Caco-2 (cell line): ENCODE measurements at regions not wholly inside any gene's neighbourhood (a gene's known extent, or its start where the extent isn't known, plus 50 kb on each side); places are given as distances from the start of the nearest gene placed in this dataset.

Source experiments
- BruUV-seq: library from RNA; stranded (reverse); fragments of 400-500 nt; replicated peaks from 2 replicates; lab custom pipeline; 2021; lab: Mats Ljungman, UMichigan
- CTCF ChIA-PET: fragments of 300-600 bp; sonication (Branson Sonifier 250); formaldehyde crosslinking; loops from one replicate; lab custom pipeline; 2022; ENCODE audit warnings: antibody characterized with exemption; lab: Charles Lee
- POLR2A ChIA-PET: fragments of 300-600 bp; sonication (Branson Sonifier 250); formaldehyde crosslinking; loops from one replicate; lab custom pipeline; 2022; ENCODE audit warnings: antibody characterized with exemption; lab: Charles Lee
- DNase-seq, 2 experiments: peaks; one replicate each; pipeline versions ENCODE4 v3.0.0 to v3.0.0-alpha.2; 2020 to 2022
- H3K27me3 ChIP-seq: replicated peaks from 2 replicates; pipeline ENCODE4 v1.6.0; 2011; ENCODE audit warnings: low read length; ENCODE audit not compliant: control insufficient read depth, insufficient read depth
- H3K36me3 ChIP-seq: 2 replicates; pipeline ENCODE4 v1.5.1; 2011; ENCODE audit warnings: low read length; ENCODE audit not compliant: control insufficient read depth, insufficient read depth
- H3K4me1 ChIP-seq: fragments of 250-450 bp; sonication (Bioruptor Pico); 2 replicates; pipeline ENCODE4 v1.5.1; 2020; ENCODE audit warnings: mild to moderate bottlenecking
- H3K4me3 ChIP-seq: 2 replicates; pipeline ENCODE4 v1.5.1; 2011; ENCODE audit warnings: low read depth, mild to moderate bottlenecking, control low read depth, low read length
- H3K9me3 ChIP-seq: fragments of 250-450 bp; sonication (Bioruptor Pico); 2 replicates; pipeline ENCODE4 v1.5.1; 2020; ENCODE audit warnings: mild to moderate bottlenecking, moderate library complexity
- H3K27ac Mint-ChIP-seq: one replicate; pipeline ENCODE4 v1.8.0; 2022; ENCODE audit warnings: mixed read lengths; ENCODE audit not compliant: unreplicated experiment
- H3K27me3 Mint-ChIP-seq: one replicate; pipeline ENCODE4 v1.8.0; 2022; ENCODE audit warnings: mixed read lengths; ENCODE audit not compliant: insufficient read depth, unreplicated experiment
- H3K36me3 Mint-ChIP-seq: one replicate; pipeline ENCODE4 v1.8.0; 2022; ENCODE audit warnings: mild to moderate bottlenecking, mixed read lengths; ENCODE audit not compliant: insufficient read depth, unreplicated experiment
- H3K4me1 Mint-ChIP-seq: one replicate; pipeline ENCODE4 v1.8.0; 2022; ENCODE audit warnings: low read depth, mixed read lengths; ENCODE audit not compliant: unreplicated experiment
- H3K4me3 Mint-ChIP-seq: one replicate; pipeline ENCODE4 v1.8.0; 2022; ENCODE audit warnings: mild to moderate bottlenecking, moderate library complexity, mixed read lengths; ENCODE audit not compliant: unreplicated experiment
- H3K9me3 Mint-ChIP-seq: one replicate; pipeline ENCODE4 v1.8.0; 2022; ENCODE audit warnings: mixed read lengths; ENCODE audit not compliant: unreplicated experiment
- CTCF ChIP-seq, 2 experiments: fragments of 200-600 bp in 1 of 2; IDR thresholded peaks; 1 replicate in 1 of 2; 2 replicates in 1 of 2; pipeline versions ENCODE4 v1.5.1 to v1.8.0; 2011 to 2022; ENCODE audit warnings: antibody characterized with exemption in 1 of 2, control low read depth in 1 of 2, inconsistent platforms in 1 of 2, low read depth in 1 of 2, low read length in 1 of 2, mild to moderate bottlenecking in 1 of 2, moderate library complexity in 1 of 2; ENCODE audit not compliant: insufficient read depth in 1 of 2, severe bottlenecking in 1 of 2, unreplicated experiment in 1 of 2
- intact Hi-C: fragments of 100-400 bp; cut with micrococcal nuclease; formaldehyde crosslinking; loops from one replicate; pipeline ENCODE4 v1.10.0; 2022; ENCODE audit not compliant: unreplicated experiment

GRCh38 chr7:142569851-142570250 is 179.4 kb upstream of the PRSS1 start:
- Histone ChIP-seq H3K4me1 (no peaks in the 10 kb centered on the region), H3K27me3 (no peaks in the 10 kb centered on the region), H3K36me3 (no peaks in the 10 kb centered on the region), H3K4me3 (no peak overlapping the region), H3K9me3 (no peaks in the 10 kb centered on the region)
- Mint-ChIP-seq H3K4me1 (no peaks in the 10 kb centered on the region), H3K36me3 (no peaks in the 10 kb centered on the region), H3K9me3 (peaks cover 10% of the 10 kb centered on the region), H3K27me3 (peaks cover 11% of the 10 kb centered on the region), H3K27ac (no peak overlapping the region), H3K4me3 (no peak overlapping the region)
- CTCF ChIA-PET: interaction anchor here (1.0 to 1.2 kb wide), 2 partner anchors 13 to 18 kb away, joined by 4 to 5 read pairs; no protein-coding TSS in a partner anchor
- no TSS peak for BruUV-seq
- no peak for DNase-seq
- no peak for TF ChIP-seq CTCF (IDR thresholded peaks at IDR 0.05; ENCODE audit: insufficient read depth in 1 of 2, low read depth in 1 of 2, low read length in 1 of 2, severe bottlenecking in 1 of 2, unreplicated experiment in 1 of 2)
- POLR2A ChIA-PET: no interaction called here
- intact Hi-C loops: no loop called here

GRCh38 chr7:142568435-142569097 is 180.7 kb upstream of the PRSS1 start:
- no peaks in the 10 kb centered on the region for H3K36me3 ChIP-seq
- no peaks in the 10 kb centered on the region for H3K4me1 Mint-ChIP-seq
- DNase-seq: no peak
- H3K9me3 ChIP-seq: no peaks in the 10 kb centered on the region
- H3K9me3 Mint-ChIP-seq: no peaks in the 10 kb centered on the region
- H3K4me1 ChIP-seq: no peaks in the 10 kb centered on the region
- ChIA-PET CTCF (interaction anchor here (0.7 kb wide), 1 partner anchor 105 kb away, joined by 4 read pairs; no protein-coding TSS in a partner anchor), POLR2A (no interaction called here)
- H3K4me3 Mint-ChIP-seq: no peak overlapping the region
- no peaks in the 10 kb centered on the region for H3K36me3 Mint-ChIP-seq
- intact Hi-C loops: no loop called here
- BruUV-seq: no TSS peak
- no peak overlapping the region for H3K27ac Mint-ChIP-seq
- H3K27me3 ChIP-seq: no peaks in the 10 kb centered on the region
- H3K4me3 ChIP-seq: no peak overlapping the region
- no peak for TF ChIP-seq CTCF (IDR thresholded peaks at IDR 0.05; ENCODE audit: insufficient read depth in 1 of 2, low read depth in 1 of 2, low read length in 1 of 2, severe bottlenecking in 1 of 2, unreplicated experiment in 1 of 2)
- peaks cover 13% of the 10 kb centered on the region for H3K27me3 Mint-ChIP-seq

- no peaks in the 10 kb centered on the region for H3K9me3 ChIP-seq
- POLR2A ChIA-PET: no interaction called here
- intact Hi-C loops: no loop called here
- no peak overlapping the region for H3K27ac Mint-ChIP-seq
- no peaks in the 10 kb centered on the region for H3K9me3 Mint-ChIP-seq
- CTCF ChIA-PET: no interaction called here
- H3K36me3 Mint-ChIP-seq: no peaks in the 10 kb centered on the region
- no peaks in the 10 kb centered on the region for H3K27me3 ChIP-seq
- no peaks in the 10 kb centered on the region for H3K4me1 Mint-ChIP-seq
- no peak for TF ChIP-seq CTCF (IDR thresholded peaks at IDR 0.05; ENCODE audit: insufficient read depth in 1 of 2, low read depth in 1 of 2, low read length in 1 of 2, severe bottlenecking in 1 of 2, unreplicated experiment in 1 of 2)
- peaks cover 14% of the 10 kb centered on the region for H3K27me3 Mint-ChIP-seq
- H3K36me3 ChIP-seq: no peaks in the 10 kb centered on the region
- H3K4me3 ChIP-seq: no peak overlapping the region
- no TSS peak for BruUV-seq
- no peaks in the 10 kb centered on the region for H3K4me1 ChIP-seq
- no peak for DNase-seq
- H3K4me3 Mint-ChIP-seq: no peak overlapping the region
Measured at GRCh38 chr7:142567201-142568075, 181.8 kb upstream of the PRSS1 start.
